GM19455 (cell line): ENCODE measurements at regions not wholly inside any gene's neighbourhood (a gene's known extent, or its start where the extent isn't known, plus 50 kb on each side); places are given as distances from the start of the nearest gene placed in this dataset.
"Not testable (repeated sequence)": the region's sequence is repeated elsewhere in the genome, so short reads cannot be mapped to it uniquely, and the experiment has no call there.

Experiments
- ATAC-seq: cut with Tn5 transposase; IDR thresholded peaks from one replicate; pipeline ENCODE4 v1.9.1; 2021; ENCODE audit not compliant: unreplicated experiment

DNA sequence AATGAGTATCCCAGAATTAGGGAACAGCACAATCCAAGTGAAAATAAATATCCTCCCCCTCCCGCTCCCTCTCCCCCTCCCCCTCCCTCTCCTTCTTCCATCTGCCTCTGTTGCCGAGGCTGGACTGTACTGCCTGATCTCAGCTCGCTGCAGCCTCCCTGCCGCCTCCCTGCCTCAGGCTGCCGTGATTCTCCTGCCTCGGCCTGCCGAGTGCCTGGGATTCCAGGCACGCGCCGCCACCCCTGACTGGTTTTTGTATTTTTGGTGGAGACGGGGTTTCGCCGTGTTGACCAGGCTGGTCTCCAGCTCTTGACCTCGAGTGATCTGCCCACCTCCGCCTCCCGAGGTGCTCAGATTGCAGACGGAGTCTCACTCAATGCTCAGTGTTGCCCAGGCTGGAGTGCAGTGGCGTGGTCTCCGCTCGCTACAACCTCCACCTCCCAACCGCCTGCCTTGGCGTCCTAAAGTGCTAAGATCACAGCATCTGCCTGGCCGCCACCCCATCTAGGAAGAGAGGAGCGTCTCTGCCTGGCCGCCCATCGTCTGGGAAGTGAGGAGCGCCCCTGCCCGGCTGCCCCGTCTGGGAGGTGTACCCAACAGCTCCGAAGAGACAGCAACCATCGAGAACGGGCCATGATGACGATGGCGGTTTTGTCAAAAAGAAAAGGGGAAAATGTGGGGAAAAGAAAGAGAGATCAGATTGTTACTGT lies 178.9 kb upstream of the IPO5 start:
- ATAC-seq, result not testable (repeated sequence)

DNA sequence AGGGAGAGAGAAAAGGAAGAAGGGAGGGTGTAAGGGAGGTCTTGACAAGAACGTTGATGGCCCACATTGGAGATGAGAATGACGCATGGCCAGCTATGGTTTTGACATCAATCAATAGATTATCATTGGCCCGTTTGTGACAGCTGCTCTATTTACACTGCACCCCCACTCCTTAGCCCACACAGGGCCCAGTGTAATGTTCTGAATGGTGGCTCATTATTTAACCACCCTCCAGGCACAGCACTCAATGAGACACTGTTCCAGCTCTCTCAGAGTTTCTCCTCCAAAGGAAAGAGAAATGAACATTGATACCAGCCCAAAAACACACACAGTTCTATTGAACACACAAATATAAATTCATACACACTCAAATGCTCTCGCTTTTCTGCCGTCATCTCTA lies 173.0 kb upstream of the IPO5 start:
- ATAC-seq, result no peak

DNA sequence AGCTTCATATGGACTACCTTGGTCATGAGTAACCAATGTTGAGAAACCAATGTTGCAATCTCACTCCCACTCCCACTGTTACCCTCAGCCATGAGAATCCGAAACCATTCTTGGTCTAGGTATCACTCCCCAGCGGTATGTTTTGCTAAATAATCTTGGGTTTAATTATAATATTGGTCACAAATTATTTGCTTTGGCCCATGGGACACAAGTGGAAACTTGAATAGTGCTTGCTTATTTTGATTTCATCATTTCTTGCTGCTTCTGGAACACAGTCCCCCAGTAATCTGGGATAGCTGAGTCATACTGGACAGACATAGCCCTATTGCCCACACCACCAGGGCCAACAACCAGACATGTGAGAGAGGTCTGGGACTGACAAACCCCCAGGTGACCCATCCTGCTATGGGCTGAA lies 171.6 kb upstream of the IPO5 start:
- ATAC-seq, result no peak

DNA sequence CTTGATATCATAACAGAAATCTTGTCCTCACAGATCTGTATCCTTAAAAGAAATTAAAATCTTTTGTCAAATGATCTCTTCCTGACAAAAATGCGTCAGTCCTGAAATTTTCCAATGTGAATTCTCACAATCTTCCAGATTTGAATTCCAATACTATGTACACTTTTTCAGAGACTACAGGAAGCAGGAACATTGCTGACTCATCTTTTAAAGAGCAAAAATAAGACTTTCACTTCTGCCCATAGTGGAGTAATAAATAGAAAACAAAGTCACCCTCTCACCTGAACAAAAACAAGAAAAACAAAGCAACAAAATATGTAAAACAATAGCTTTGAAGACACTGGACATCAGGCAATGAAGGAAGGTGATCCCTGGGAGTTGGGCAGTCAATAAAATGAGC lies 167.0 kb upstream of the IPO5 start:
- no peak for ATAC-seq

DNA sequence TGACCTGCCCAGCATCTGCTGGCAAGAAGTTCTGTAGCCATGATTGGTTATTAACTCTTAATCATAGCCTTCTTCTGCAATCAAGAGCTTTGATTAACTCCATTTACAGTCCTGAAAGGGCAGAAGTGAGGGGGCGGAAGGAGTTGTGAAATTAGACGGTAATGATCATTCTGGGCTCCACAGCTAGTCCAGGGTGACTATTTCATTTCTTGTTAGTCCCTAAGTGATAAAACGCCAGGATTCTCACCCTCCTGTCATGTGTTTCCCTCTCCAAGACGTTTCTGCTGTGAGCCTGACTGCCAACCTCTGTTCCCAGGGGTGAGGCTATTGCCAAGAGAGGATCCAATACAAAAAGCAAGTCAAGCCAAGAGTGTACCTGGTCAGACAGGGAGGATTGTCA lies 155.9 kb upstream of the IPO5 start:
- no peak for ATAC-seq

DNA sequence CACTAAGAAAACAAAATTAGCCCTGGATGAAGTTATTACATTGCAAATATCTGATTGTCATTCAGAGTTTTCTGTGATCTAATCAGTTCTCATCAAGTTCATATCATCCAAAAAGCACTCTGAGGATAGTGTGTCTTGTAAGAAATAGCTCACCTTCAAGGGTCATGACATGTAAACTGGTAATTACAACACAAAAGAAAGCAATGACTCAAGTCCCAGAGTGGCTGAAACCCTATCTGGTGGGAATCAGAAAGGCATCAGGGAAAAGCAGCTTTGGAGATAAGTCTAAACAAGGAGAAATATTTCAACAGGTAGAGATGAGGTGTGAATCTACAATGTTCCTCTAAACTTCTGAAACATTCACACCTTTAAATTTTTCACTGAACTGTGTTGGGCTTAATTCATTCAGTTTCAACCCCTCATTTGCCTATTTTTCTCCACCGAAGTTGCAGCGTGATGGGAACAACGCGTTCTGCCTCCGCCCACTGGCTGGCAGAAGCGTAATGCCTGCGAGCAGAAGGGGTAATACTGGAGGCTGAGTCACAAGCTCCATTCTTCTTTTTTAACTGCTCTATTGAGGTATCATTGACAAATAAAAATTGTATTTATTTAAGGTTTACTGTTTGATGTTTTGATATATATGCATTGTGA lies 155.2 kb upstream of the IPO5 start:
- no peak for ATAC-seq

DNA sequence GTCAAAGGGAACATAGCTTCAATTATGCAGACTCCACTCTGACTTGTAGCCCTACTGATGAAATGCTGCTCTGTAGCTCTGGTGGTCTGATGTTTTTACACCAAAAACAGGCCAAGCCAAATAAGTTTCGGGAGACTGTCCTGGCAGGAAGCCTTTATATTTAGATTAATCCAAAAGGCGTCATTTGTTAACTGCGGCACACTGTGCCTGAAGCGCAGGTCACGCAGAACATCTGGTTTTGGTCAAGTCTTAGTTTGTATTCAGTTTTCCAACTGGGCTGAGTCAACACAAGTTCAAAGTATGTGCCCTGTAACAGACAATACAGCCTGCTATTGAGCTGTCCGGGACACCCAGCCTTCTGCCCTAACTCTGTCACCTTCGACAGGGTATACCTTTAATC lies 154.6 kb upstream of the IPO5 start:
- ATAC-seq, result no peak

DNA sequence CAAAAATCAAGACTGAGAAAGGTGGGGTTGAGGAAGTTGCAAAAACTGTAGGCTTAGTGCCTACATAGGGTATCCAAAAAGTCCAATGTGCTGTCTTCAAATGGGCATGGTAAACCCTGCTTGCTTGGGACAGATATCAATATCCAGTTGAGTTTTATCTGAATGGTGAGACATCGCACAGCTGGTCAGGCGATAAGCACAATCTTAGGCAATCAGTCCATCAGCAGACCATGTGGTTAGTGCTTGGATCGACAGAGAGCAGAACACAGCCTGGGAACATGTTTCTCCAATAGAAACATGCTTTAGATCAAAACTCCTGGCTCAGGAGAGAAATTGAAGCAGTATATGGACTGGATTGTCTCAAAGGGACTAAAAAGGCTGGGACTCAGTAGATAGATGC lies 151.3 kb upstream of the IPO5 start:
- no peak for ATAC-seq

DNA sequence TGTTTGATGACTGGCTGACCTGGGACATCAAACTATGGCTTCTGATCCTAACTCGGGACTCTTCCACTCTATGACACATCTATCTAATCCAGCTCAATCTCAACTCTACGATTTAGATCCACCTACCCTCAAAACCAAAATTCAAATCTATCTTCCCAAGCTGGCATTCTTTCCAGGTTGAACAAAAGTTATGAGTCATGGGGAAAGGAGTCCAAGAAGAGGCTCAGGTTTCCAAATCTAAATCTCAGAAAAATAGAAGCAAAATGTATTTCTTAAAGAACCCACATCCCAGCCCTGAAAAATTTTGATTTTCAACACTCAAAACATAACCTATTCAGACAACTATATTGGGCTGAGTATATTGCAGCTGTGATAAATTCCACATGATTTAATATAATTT lies 143.9 kb upstream of the IPO5 start:
- ATAC-seq, result no peak

DNA sequence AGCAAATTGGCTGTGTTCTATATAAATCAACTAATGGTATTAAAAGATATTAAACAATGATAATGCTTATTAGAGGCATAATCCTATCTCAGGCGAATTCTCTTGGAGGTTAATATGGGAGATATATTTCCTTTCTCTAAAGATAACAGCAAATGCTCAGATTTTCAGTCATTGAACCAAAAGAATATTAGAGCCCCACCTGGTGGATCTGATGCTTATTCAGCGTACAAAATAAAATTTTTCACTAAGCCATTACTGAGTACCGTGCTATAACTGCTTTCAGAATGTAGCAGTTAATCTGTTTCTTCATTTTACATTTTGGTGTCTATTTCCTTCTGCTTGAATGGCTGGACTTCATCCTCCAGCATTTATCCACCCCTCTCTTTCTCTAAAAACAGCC lies 143.3 kb upstream of the IPO5 start:
- no peak for ATAC-seq

DNA sequence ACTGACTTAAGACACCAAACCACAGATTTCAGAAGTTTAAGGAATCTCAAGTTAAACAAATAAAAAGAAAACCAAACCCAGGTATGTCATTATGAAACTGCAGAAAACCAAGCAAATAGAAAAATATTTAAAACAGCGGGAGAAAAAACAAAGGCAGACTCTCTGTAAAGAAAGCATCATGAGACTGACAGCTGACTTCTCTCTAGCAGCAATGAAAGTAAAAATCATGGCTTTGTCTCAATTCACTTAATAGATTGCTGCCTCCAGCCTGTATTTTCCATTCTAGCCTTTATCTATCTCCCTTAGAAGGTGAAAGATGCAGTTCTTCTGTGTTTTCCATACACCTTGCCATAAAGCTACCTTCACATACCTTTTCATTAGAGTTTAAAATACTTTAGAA lies 131.1 kb upstream of the IPO5 start:
- ATAC-seq, result no peak

DNA sequence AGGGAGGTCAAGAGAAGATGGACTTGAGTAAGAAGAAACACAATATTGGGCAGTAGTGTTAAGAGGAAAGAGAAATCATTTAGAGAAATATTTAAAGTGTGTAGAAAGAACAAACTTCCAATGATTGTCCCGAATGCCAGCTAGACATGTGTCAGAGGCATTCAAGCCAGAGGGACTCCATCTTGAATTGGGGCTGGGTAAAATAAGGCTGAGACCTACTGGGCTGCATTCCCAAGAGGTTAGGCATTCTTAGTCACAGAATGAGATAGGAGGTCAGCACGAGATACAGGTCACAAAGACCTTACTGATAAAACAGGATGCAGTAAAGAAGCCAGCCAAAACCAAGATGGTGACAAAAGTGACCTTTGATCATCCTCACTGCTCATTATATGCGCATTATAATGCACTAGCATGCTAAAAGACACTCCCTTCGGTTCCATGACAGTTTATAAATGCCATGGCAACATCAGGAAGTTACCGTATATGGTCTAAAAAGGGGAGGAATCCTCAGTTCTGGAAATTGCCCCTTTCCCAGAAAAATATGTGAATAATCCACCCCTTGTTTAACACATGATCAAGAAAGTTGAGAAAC lies 127.0 kb upstream of the IPO5 start:
- no peak for ATAC-seq

DNA sequence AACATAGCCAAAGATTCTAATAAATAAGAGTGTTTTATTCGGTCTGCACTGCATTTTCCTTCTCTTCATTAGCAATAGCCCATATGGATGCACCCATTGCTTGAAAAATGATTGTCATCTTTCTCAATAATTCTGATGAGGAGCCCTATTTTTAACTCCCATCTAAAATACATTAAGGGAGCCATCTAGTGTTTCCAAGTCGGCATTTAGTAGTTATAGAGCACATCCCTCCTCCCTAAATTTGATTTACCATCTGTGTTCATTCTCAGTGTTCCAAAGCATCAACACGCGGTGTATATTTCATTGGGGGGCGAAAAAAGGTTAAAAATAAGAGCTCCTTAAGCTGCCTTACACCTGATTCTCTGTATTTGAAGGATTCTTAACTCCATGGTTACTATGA lies 119.2 kb upstream of the IPO5 start:
- ATAC-seq, result no peak

DNA sequence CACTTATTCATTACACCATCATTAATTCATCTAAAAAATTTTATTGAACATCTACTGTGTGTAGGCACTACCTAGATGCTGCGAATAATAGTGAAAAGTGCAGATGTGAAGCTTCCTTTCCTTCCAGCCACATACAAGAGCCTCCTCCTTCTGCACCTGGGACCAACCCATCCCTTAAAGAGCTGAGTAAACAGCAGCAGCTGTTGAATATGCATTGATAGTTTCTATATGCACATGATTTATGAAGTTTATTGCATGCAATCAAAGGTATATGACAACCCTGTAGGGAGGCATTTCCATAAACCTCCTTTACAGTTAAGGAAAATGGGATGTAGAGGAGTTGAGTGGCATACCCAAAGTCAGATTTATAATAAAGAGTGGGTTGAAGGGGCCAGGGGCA lies 110.3 kb upstream of the IPO5 start:
- no peak for ATAC-seq

DNA sequence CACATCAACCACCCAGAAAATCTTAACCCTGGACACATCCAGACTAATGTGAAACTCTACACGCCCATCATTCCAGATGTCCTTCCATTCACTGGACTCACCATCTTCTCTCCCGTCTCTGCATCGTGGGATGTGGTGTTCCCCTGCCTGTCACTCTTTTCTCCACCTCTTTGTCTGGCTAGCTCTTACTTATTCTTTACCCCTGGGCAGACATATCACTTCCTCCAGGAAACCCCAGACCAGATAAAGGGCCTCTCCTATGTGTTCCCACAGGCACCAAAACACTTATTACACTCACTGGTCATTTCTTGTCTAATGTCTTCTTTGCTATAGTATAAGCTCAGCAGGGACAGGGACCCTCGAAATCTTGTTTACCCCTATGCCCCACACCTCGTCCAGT lies 109.3 kb upstream of the IPO5 start:
- no peak for ATAC-seq

DNA sequence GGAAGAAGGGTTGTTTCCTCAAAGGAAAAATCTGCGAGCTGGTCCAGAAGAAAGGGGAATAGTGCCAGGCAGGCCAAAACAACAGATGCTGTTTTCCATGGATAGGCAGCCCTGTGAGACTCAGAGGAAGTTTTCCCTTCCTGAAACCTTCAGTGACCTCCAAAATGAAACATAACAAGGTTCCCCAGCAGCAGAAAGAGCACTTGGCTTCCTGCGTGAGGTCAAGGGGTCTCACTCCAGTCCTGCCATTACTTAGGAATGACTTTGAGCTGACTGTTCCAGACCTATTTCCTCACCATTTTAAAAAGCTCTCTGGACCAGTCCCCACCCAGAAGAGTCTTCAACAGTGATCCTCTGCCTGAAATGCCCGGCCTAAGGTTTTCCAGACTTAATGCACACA lies 104.6 kb upstream of the IPO5 start:
- ATAC-seq, result no peak

DNA sequence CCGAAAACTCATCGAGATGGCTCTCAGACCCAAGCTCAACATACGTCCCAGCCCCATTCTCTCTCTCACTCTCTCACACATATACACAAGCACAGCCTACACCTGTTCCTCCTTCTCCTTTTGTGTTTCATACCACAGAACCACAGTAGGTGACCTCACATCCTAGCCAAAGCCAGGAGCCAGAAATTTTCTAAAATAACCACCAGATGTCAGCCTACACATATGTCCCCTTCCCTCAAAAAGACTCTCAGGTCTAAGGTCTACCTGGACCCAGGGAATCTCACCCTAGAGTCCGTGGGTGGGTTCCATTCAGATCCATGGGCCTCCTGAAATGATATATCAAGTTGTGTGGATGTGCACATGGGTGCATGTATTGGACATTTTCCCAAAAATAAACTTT lies 104.2 kb upstream of the IPO5 start:
- ATAC-seq, result peak; percentile 73

DNA sequence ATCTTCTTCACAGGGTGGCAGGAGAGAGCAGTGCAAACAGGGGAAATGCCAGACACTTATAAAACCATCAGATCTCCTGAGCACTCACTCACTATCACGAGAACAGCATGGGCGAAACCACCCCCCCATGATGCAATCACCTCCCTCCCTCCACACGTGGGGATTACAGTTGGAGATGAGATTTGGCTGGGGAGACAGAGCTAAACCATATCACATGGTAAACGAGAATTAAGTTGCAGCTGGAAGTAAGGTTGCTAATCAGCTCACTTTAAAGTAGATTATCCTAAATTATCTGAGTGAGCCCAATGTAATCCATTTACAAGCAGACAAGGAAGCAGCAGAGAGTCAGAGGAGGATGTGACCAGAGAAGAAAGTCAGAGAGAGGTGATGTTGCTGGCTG lies 102.2 kb upstream of the IPO5 start:
- ATAC-seq, result no peak

DNA sequence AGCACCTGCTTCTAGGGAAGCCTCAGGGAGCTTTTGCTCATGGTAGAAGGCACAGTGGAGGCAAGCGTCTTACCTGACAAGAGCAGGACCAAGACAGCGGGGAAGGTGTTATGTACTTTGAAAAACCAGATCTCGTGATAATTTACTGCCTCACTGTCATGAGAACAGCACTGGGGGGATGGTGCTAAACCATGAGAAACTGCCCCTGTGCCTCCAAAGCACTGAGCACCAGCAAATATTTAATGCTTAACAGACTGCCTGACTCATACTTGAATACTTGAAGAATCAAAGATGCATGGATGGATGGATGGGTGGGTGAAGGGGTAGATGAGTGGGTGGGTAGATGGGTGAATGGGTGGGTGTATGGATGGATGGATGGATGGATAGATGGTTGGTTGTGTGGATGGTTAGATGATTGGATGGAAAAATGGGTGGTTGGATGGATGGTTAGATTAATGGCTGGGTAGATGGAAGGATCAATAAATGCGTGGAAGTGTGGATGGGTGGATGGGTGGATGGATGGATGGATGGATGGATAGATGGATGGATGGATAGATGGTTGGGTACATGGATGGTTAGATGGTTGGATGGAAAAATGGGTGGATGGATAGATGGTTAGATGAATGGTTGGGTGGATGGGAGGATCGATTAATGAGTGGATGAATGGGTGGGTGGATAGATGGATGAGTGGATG lies 101.1 kb upstream of the IPO5 start:
- ATAC-seq, result no peak

DNA sequence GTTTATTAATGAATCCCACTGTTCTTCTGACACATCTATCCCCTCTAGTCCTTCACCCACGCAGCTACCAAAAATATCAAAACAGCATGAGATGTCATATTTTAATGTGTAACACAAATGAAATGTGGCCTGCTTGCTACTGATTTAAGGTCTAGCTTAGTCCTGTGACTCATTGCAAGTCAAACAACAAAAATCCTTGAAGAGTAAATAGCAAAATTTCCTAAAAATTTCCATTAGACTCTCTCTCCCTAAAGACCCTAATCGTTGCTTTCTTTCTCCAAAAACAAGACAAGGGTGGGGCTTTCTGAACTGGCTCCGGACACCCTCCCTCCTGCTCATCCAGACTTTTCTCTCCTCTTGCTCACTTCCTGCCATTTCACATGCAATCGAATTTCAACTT lies 99.9 kb upstream of the IPO5 start:
- ATAC-seq, result no peak

DNA sequence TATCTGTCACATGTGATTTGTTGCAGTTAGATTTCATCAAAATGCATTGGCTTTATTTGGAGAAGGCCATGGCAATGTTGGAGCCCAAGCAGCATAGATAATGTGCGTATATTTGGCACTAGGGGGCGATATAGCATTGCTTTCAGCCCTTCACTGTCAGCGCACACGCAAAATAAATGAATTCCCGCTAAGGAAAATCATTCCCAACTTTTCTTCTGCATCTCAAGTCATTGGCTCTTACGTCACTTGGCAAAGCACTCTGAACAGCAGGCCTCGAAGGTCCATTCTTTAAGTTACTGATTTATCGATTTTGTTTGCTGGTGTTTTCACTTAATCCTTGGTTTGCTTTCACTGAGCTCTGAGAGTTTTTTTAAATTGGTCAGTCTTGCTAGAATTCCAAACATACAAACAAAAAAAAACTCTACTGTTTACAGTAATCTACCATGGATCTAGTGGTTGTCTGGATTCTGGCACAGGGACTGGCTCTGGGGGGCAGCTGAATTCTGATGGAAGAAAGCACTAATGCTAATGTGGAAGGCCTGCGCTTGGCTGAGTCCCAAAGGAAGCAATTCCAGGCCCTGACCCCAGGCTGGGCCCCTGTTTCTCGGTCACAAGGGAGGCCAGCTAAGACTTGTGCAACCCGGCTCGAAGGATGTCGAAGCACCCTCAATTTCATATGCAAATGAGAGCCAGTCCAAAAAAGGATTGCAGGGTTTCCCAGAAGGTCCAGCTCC lies 97.7 kb upstream of the IPO5 start:
- ATAC-seq, result peak; percentile 46
